Trophoblast cell (in vitro differentiated cells and primary cell): ENCODE measurements at regions not wholly inside any gene's neighbourhood (a gene's known extent, or its start where the extent isn't known, plus 50 kb on each side); places are given as distances from the start of the nearest gene placed in this dataset.
A peak's percentile ranks its signal among the peaks of the same experiment; 100 is the strongest.
"Not testable (repeated sequence)": the region's sequence is repeated elsewhere in the genome, so short reads cannot be mapped to it uniquely, and the experiment has no call there.

Experiments
- DNase-seq, 2 donors: peaks; one replicate each; pipeline ENCODE4 v3.0.0-alpha.2; 2016
- H2AFZ ChIP-seq: 2 replicates; pipeline ENCODE4 v1.6.1; 2013; ENCODE audit warnings: low read length, moderate library complexity, mild to moderate bottlenecking; ENCODE audit not compliant: insufficient read depth, poor library complexity
- H2AK5ac ChIP-seq: 2 replicates; pipeline ENCODE4 v1.6.1; 2013; ENCODE audit warnings: mild to moderate bottlenecking, low read length
- H2BK120ac ChIP-seq: 2 replicates; pipeline ENCODE4 v1.6.1; 2013; ENCODE audit warnings: low read length, mild to moderate bottlenecking, moderate library complexity; ENCODE audit not compliant: insufficient read depth, poor library complexity
- H2BK12ac ChIP-seq: 2 replicates; pipeline ENCODE4 v1.6.1; 2013; ENCODE audit warnings: mild to moderate bottlenecking, low read length, moderate library complexity
- H2BK5ac ChIP-seq: 2 replicates; pipeline ENCODE4 v1.6.1; 2013; ENCODE audit warnings: low read length, low read depth, moderate library complexity, mild to moderate bottlenecking; ENCODE audit not compliant: poor library complexity
- H3K14ac ChIP-seq: 2 replicates; pipeline ENCODE4 v1.6.1; 2013; ENCODE audit warnings: mild to moderate bottlenecking, low read length
- H3K18ac ChIP-seq: 2 replicates; pipeline ENCODE4 v1.6.1; 2013; ENCODE audit warnings: mild to moderate bottlenecking, low read length
- H3K23ac ChIP-seq: 2 replicates; pipeline ENCODE4 v1.6.1; 2013; ENCODE audit warnings: low read length
- H3K27ac ChIP-seq: 2 replicates; pipeline ENCODE4 v1.5.1; 2013; ENCODE audit warnings: low read depth, mild to moderate bottlenecking, inconsistent platforms, low read length, moderate library complexity
- H3K27me3 ChIP-seq: 2 replicates; pipeline ENCODE4 v1.6.1; 2013; ENCODE audit warnings: inconsistent platforms, mild to moderate bottlenecking, low read length, moderate library complexity; ENCODE audit not compliant: insufficient read depth
- H3K36me3 ChIP-seq, 2 experiments: 1 replicate in 1 of 2; 2 replicates in 1 of 2; pipeline ENCODE4 v1.6.1; 2013; ENCODE audit warnings: low read length in 2 of 2, mild to moderate bottlenecking in 2 of 2, moderate library complexity in 1 of 2; ENCODE audit not compliant: insufficient read depth in 2 of 2, control insufficient read depth in 1 of 2
- H3K4ac ChIP-seq: 2 replicates; pipeline ENCODE4 v1.6.1; 2013; ENCODE audit warnings: low read depth, mild to moderate bottlenecking, low read length, moderate library complexity
- H3K4me1 ChIP-seq, 2 experiments: 1 replicate in 1 of 2; 2 replicates in 1 of 2; pipeline ENCODE4 v1.6.1; 2013; ENCODE audit warnings: low read length in 2 of 2, mild to moderate bottlenecking in 2 of 2, moderate library complexity in 1 of 2; ENCODE audit not compliant: insufficient read depth in 2 of 2, control insufficient read depth in 1 of 2
- H3K4me2 ChIP-seq: 2 replicates; pipeline ENCODE4 v1.6.1; 2013; ENCODE audit warnings: inconsistent platforms, mild to moderate bottlenecking, low read length, moderate library complexity
- H3K4me3 ChIP-seq: 2 replicates; pipeline ENCODE4 v1.5.1; 2013; ENCODE audit warnings: mild to moderate bottlenecking, low read depth, low read length, inconsistent platforms
- H3K79me1 ChIP-seq: one replicate; pipeline ENCODE4 v1.6.1; 2013; ENCODE audit warnings: low read length
- H3K79me2 ChIP-seq: 2 replicates; pipeline ENCODE4 v1.6.1; 2013; ENCODE audit warnings: low read length, mild to moderate bottlenecking; ENCODE audit not compliant: control insufficient read depth, insufficient read depth, poor library complexity
- H3K9ac ChIP-seq: 2 replicates; pipeline ENCODE4 v1.6.1; 2013; ENCODE audit warnings: mild to moderate bottlenecking, low read length
- H3K9me3 ChIP-seq: 2 replicates; pipeline ENCODE4 v1.6.1; 2013; ENCODE audit warnings: low read depth, mild to moderate bottlenecking, control low read depth, inconsistent platforms, low read length; ENCODE audit not compliant: insufficient read depth
- H4K12ac ChIP-seq: 2 replicates; pipeline ENCODE4 v1.6.1; 2013; ENCODE audit warnings: low read depth, mild to moderate bottlenecking, low read length, moderate library complexity
- H4K8ac ChIP-seq: 2 replicates; pipeline ENCODE4 v1.6.1; 2013; ENCODE audit warnings: low read depth, mild to moderate bottlenecking, low read length, moderate library complexity
- H4K91ac ChIP-seq: one replicate; pipeline ENCODE4 v1.6.1; 2013; ENCODE audit warnings: low read depth, mild to moderate bottlenecking, low read length, moderate library complexity
- WGBS: extraction: QIAGEN DNeasy Blood & Tissue Kit; methylation state at CpG from one replicate; pipeline ENCODE4 v1.1.7; 2013; ENCODE audit warnings: missing lambda C conversion rate; ENCODE audit not compliant: insufficient read length, insufficient coverage; ENCODE audit errors: extremely low coverage; 5-methylcytosine and 5-hydroxymethylcytosine counted together

DNA sequence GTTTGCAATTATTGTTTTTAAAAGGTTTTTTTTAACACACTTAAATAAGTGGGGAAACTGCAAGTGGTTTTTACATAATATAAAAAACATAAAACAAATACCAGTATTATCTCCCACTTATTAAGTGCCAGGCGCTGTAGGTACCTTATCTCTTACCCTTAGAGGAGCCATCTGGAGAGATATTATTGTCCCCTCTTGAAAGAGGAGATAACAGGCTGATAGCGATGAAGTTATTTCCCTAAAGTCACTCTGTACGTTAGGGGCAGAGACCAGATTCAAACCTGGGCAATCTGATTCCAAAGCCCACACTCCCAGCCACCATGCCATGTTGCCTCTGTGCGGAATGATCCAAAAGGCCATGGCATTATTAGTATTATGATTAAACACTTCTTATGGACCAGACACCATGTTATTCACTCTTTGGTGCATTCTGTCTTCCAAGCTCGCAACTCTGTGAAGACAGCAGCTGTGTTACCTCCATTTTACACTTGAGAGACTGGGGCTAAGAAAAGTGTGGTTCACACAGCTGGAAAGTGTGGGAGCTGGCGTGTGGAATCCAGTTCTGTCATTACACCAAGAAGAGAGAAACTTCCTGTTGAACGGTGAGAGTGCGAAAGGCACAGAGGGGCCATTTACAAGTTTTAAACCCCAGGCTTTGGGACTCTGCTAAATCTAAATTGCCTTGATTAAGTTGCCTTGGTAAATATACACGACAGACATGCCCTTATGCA lies 79.9 kb upstream of the MITF start:
- Histone ChIP-seq H2BK5ac (no peak overlapping the region), H3K79me2 (no peaks in the 10 kb centered on the region)
- no CpG with 5 or more reads among the region's 9 CpGs for WGBS

DNA sequence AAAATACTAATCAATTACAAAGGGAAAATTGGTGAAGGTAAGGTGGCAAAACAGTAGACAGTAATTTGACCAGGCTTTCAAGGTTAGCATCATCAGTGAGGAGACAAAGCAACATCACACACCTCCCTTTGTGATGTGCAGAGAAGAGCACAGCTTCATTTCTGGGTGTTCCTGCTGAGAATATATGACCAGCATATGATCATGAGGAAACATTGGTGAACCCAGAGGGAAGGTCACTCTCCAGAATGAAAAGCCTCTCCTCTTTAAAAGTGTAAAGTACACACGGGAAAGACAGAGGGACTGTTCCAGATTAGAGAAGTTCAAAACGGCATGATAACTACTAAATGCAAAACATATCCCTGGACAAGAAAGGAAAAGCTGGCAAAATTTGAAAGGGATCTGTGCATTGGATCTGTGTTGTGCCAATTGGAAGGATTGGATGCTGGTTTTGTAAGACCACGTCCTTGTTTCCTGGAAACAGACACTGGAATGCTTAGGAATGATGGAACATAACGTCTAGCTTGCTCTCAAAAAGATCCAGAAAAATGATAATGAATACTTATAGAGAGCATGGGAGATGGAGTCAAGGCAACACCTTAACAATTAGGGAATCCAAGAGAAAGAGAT lies 80.6 kb upstream of the MITF start:
- Histone ChIP-seq H2AFZ (no peak overlapping the region), H3K79me1 (no peaks in the 10 kb centered on the region), H2BK5ac (no peak overlapping the region), H3K4me1 (no peaks in the 10 kb centered on the region), H2BK12ac (no peak overlapping the region), H3K4me3 (no peak overlapping the region), H3K27ac (no peak overlapping the region), H3K23ac (no peak overlapping the region), H3K36me3 (no peaks in the 10 kb centered on the region), H3K9ac (no peak overlapping the region), H3K4ac (no peak overlapping the region), H4K12ac (no peak overlapping the region), H4K91ac (no peak overlapping the region), H3K18ac (no peak overlapping the region), H4K8ac (no peak overlapping the region), H3K4me2 (no peak overlapping the region), H3K9me3 (peaks cover 4% of the 10 kb centered on the region), H3K27me3 (no peaks in the 10 kb centered on the region), H2BK120ac (no peak overlapping the region), H3K79me2 (no peaks in the 10 kb centered on the region), H3K14ac (no peak overlapping the region), H2AK5ac (no peak overlapping the region)
- WGBS = no CpG with 5 or more reads among the region's 4 CpGs
- DNase-seq = peak in 1 of 2 donors; percentile 13

More for the DNA sequence above, 79.9 kb upstream of the MITF start:
- Histone ChIP-seq H3K27me3 (no peaks in the 10 kb centered on the region), H4K8ac (no peak overlapping the region), H2AK5ac (no peak overlapping the region), H3K4me3 (no peak overlapping the region), H3K9ac (no peak overlapping the region), H2BK120ac (no peak overlapping the region), H3K79me1 (no peaks in the 10 kb centered on the region), H2AFZ (no peak overlapping the region), H3K4ac (no peak overlapping the region), H3K4me1 (no peaks in the 10 kb centered on the region), H4K12ac (no peak overlapping the region), H4K91ac (no peak overlapping the region), H3K36me3 (no peaks in the 10 kb centered on the region), H2BK12ac (no peak overlapping the region), H3K18ac (no peak overlapping the region), H3K14ac (no peak overlapping the region), H3K9me3 (peaks cover 4% of the 10 kb centered on the region), H3K23ac (no peak overlapping the region), H3K27ac (no peak overlapping the region), H3K4me2 (no peak overlapping the region)
- no peak for DNase-seq

DNA sequence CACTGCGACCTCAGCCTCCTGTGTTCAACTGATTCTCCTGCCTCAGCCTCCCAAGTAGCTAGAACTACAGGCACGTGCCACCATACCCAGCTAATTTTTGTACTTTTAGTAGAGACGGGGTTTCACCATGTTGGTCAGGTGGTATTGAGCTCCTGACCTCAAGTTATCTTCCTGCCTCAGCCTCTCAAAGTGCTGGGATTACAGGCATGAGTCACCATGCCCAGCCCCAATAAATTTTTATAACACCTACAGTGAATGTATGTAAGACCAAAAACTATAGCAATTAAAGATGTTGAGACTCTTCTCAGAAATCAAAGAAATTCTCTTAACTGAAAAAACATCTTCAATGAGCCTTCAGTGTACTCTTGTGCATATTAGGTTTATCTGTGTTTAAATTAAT lies 82.2 kb upstream of the MITF start:
- H3K9me3 ChIP-seq, H3K27ac ChIP-seq, H2BK12ac ChIP-seq, H3K4me3 ChIP-seq, H2AK5ac ChIP-seq, H3K9ac ChIP-seq, H3K4ac ChIP-seq, H3K18ac ChIP-seq, H3K79me2 ChIP-seq, H2BK5ac ChIP-seq, H4K8ac ChIP-seq, H2BK120ac ChIP-seq, H4K12ac ChIP-seq, H3K4me2 ChIP-seq, H3K36me3 ChIP-seq, H3K14ac ChIP-seq, H3K23ac ChIP-seq, DNase-seq, H4K91ac ChIP-seq, H3K79me1 ChIP-seq, H3K27me3 ChIP-seq, H3K4me1 ChIP-seq, H2AFZ ChIP-seq: not testable (repeated sequence)
- WGBS = no CpG with 5 or more reads among the region's 3 CpGs

DNA sequence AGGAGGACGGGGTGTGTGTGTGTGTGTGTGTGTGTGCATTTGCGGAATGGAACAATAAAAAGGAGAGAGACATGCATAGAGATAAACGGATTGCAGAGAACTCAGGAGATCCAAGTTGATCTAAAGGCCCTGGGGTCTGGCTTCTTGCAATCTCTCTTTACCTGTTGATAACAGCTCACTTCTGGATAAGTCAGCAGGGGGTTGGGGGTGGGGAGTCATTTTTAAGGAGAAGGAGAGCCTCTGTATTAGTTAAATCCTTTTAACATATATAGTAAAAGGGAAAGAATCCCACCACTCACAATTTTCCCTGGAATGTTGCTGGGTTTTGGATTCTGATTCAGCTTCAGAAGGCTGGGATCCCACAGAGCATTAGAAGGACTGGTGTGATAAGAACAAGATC lies 87.5 kb upstream of the MITF start:
- Histone ChIP-seq H3K27ac (no peak overlapping the region), H3K36me3 (no peaks in the 10 kb centered on the region), H2AK5ac (no peak overlapping the region), H4K12ac (no peak overlapping the region), H2BK120ac (no peak overlapping the region), H3K9ac (no peak overlapping the region), H3K4me2 (no peak overlapping the region), H4K8ac (no peak overlapping the region), H3K9me3 (no peaks in the 10 kb centered on the region), H2BK12ac (no peak overlapping the region), H3K18ac (no peak overlapping the region), H3K4me1 (no peaks in the 10 kb centered on the region), H3K4ac (no peak overlapping the region), H3K79me2 (no peaks in the 10 kb centered on the region), H3K27me3 (no peaks in the 10 kb centered on the region), H4K91ac (no peak overlapping the region), H2AFZ (no peak overlapping the region), H3K23ac (no peak overlapping the region), H3K4me3 (no peak overlapping the region), H3K79me1 (no peaks in the 10 kb centered on the region), H3K14ac (no peak overlapping the region), H2BK5ac (no peak overlapping the region)
- DNase-seq = no peak
- no CpG with 5 or more reads among the region's 3 CpGs for WGBS
